A549 (cell line): ENCODE measurements at regions not wholly inside any gene's neighbourhood (a gene's known extent, or its start where the extent isn't known, plus 50 kb on each side); places are given as distances from the start of the nearest gene placed in this dataset.
A peak's percentile ranks its signal among the peaks of the same experiment; 100 is the strongest.

Experiments used
- ATAC-seq, 2 experiments: fragments of 200-7000 bp in 1 of 2; fragments of >200 bp in 1 of 2; cut with Nextera tagmentation in 1 of 2; cut with Tn5 transposase in 1 of 2; 3 replicates each; pipeline versions ENCODE4 v1.8.0 to v1.9.1; 2018 to 2020; ENCODE audit warnings: mild to moderate bottlenecking in 1 of 2, moderate library complexity in 1 of 2
- CTCF ChIA-PET: fragments of 300-600 bp; sonication (Branson Sonifier 250); formaldehyde crosslinking; extraction: SDS; loops from one replicate; lab custom pipeline; 2021; ENCODE audit warnings: antibody characterized with exemption, inconsistent platforms; lab: Yijun Ruan, JAX
- POLR2A ChIA-PET: fragments of 350-600 bp; formaldehyde crosslinking; extraction: SDS; loops from one replicate; lab custom pipeline; 2021; ENCODE audit warnings: antibody characterized with exemption, inconsistent platforms; lab: Yijun Ruan, JAX
- DNase-seq, 2 experiments: peaks; one replicate each; pipeline versions ENCODE4 v3.0.0 to v3.0.0-alpha.2; 2011 to 2016; ENCODE audit warnings: low read depth in 1 of 2, low spot score in 1 of 2
- FAIRE-seq: peaks from 2 replicates; lab custom pipeline; 2011; peaks lifted over from hg19 to GRCh38; lab: Jason Lieb, UNC
- H3K27ac ChIP-seq, 2 experiments: fragments of >200 bp; sonication (Bioruptor Twin); formaldehyde crosslinking; 3 replicates each; pipeline ENCODE4 v1.5.1; 2016 to 2017
- H3K4me1 ChIP-seq: fragments of >200 bp; sonication (Bioruptor Twin); formaldehyde crosslinking; 3 replicates; pipeline ENCODE4 v1.6.1; 2016
- H3K4me2 ChIP-seq: fragments of >200 bp; sonication (Bioruptor Twin); formaldehyde crosslinking; 3 replicates; pipeline ENCODE4 v1.6.1; 2016
- H3K4me3 ChIP-seq: fragments of >200 bp; sonication (Bioruptor Twin); formaldehyde crosslinking; 3 replicates; pipeline ENCODE4 v1.5.1; 2016
- H3K9me3 ChIP-seq: fragments of >200 bp; sonication (Bioruptor Twin); formaldehyde crosslinking; 3 replicates; pipeline ENCODE4 v1.6.1; 2016
- CBX2 ChIP-seq: fragments of 200-600 bp; sonication (generic); IDR thresholded peaks from 2 replicates; pipeline ENCODE4 v1.6.1; 2016; ENCODE audit warnings: low read depth, mild to moderate bottlenecking, borderline replicate concordance
- CBX8 ChIP-seq: fragments of 200-600 bp; sonication (generic); IDR thresholded peaks from 2 replicates; pipeline ENCODE4 v1.6.1; 2016
- EHF ChIP-seq: fragments of 250-450 bp; sonication (Bioruptor Pico); IDR thresholded peaks from 2 replicates; pipeline ENCODE4 v1.5.0; 2020; ENCODE audit warnings: mild to moderate bottlenecking
- FOSB ChIP-seq: fragments of 250-450 bp; sonication (Bioruptor Pico); IDR thresholded peaks from 2 replicates; pipeline ENCODE4 v1.5.0; 2020; ENCODE audit warnings: mild to moderate bottlenecking, moderate library complexity
- FOXS1 ChIP-seq: fragments of 250-450 bp; sonication (Bioruptor Pico); IDR thresholded peaks from 2 replicates; pipeline ENCODE4 v1.5.0; 2020; ENCODE audit warnings: mild to moderate bottlenecking, moderate library complexity
- HOXB13 ChIP-seq: fragments of 250-450 bp; sonication (Bioruptor Pico); IDR thresholded peaks from 2 replicates; pipeline ENCODE4 v1.5.0; 2020; ENCODE audit warnings: low read depth, mild to moderate bottlenecking, moderate library complexity
- KDM1A ChIP-seq: fragments of 200-600 bp; sonication (generic); IDR thresholded peaks from 2 replicates; pipeline ENCODE4 v1.6.1; 2016; ENCODE audit warnings: low read depth, mild to moderate bottlenecking
- KDM5A ChIP-seq: fragments of 200-600 bp; sonication (generic); IDR thresholded peaks from 2 replicates; pipeline ENCODE4 v1.6.1; 2016; ENCODE audit warnings: antibody characterized with exemption, mild to moderate bottlenecking
- MAFK ChIP-seq: fragments of 450-650 bp; IDR thresholded peaks from 2 replicates; pipeline ENCODE4 v1.6.1; 2014; ENCODE audit not compliant: partially characterized antibody
- MAZ ChIP-seq: fragments of 150-350 bp; IDR thresholded peaks from 2 replicates; pipeline ENCODE4 v1.6.1; 2014; ENCODE audit warnings: antibody characterized with exemption, low read depth, low read length, borderline replicate concordance
- MYC ChIP-seq: IDR thresholded peaks from 2 replicates; pipeline ENCODE4 v1.6.1; 2012; ENCODE audit warnings: mild to moderate bottlenecking, inconsistent platforms, low read length, improper control_type of control experiment, borderline replicate concordance
- NFE2L2 ChIP-seq: fragments of 150-350 bp; conservative IDR thresholded peaks from 2 replicates; pipeline ENCODE4 v1.6.1; 2014; ENCODE audit warnings: low read length
- NPAS2 ChIP-seq: fragments of 250-450 bp; sonication (Bioruptor Pico); IDR thresholded peaks from 2 replicates; pipeline ENCODE4 v1.8.0; 2022; ENCODE audit warnings: mild to moderate bottlenecking, moderate library complexity, borderline replicate concordance
- NR3C1 ChIP-seq: fragments of >200 bp; sonication (Bioruptor Twin); formaldehyde crosslinking; IDR thresholded peaks from 3 replicates; pipeline ENCODE4 v1.6.1; 2017
- POLR2A ChIP-seq: IDR thresholded peaks from 2 replicates; pipeline ENCODE4 v1.6.1; 2012; ENCODE audit warnings: mild to moderate bottlenecking, low read length
- RCOR1 ChIP-seq: fragments of 150-350 bp; IDR thresholded peaks from 2 replicates; pipeline ENCODE4 v1.6.1; 2014; ENCODE audit warnings: antibody characterized with exemption, low read length, low read depth
- RFX5 ChIP-seq: fragments of 450-650 bp; IDR thresholded peaks from 2 replicates; pipeline ENCODE4 v1.7.1; 2014; ENCODE audit warnings: antibody characterized with exemption, mild to moderate bottlenecking, moderate library complexity
- RNF2 ChIP-seq: fragments of 200-600 bp; sonication (generic); IDR thresholded peaks from 2 replicates; pipeline ENCODE4 v1.6.1; 2016; ENCODE audit warnings: low read depth, mild to moderate bottlenecking, antibody characterized with exemption, moderate library complexity, borderline replicate concordance
- SMC3 ChIP-seq: fragments of >200 bp; sonication (Bioruptor Twin); formaldehyde crosslinking; IDR thresholded peaks from 3 replicates; pipeline ENCODE4 v1.6.1; 2018; ENCODE audit warnings: inconsistent platforms
- SREBF2 ChIP-seq: fragments of 450-650 bp; IDR thresholded peaks from 2 replicates; pipeline ENCODE4 v1.6.1; 2014; ENCODE audit warnings: mild to moderate bottlenecking, moderate library complexity
- ZFP36 ChIP-seq: fragments of 450-650 bp; IDR thresholded peaks from 2 replicates; pipeline ENCODE4 v1.6.1; 2014; ENCODE audit warnings: borderline replicate concordance; ENCODE audit not compliant: partially characterized antibody
- WGBS: methylation state at CpG from one replicate; pipeline ENCODE4 v1.1.6; 2017; ENCODE audit errors: missing lambda C conversion rate; 5-methylcytosine and 5-hydroxymethylcytosine counted together
- TF ChIP-seq, protein P1 (sequence below): fragments of 200-600 bp; sonication (generic); IDR thresholded peaks from 2 replicates; pipeline ENCODE4 v1.6.1; 2016; ENCODE audit warnings: antibody characterized with exemption, mild to moderate bottlenecking, moderate library complexity
- TF ChIP-seq, protein P2 (sequence below): IDR thresholded peaks from 2 replicates; pipeline ENCODE4 v1.6.1; 2012
- TF ChIP-seq, protein P3 (sequence below): fragments of >200 bp; sonication (Bioruptor Twin); formaldehyde crosslinking; IDR thresholded peaks from 2 replicates; pipeline ENCODE4 v1.6.1; 2016
- TF ChIP-seq, protein P4 (sequence below): IDR thresholded peaks from 2 replicates; pipeline ENCODE4 v1.6.1; 2012

DNA sequence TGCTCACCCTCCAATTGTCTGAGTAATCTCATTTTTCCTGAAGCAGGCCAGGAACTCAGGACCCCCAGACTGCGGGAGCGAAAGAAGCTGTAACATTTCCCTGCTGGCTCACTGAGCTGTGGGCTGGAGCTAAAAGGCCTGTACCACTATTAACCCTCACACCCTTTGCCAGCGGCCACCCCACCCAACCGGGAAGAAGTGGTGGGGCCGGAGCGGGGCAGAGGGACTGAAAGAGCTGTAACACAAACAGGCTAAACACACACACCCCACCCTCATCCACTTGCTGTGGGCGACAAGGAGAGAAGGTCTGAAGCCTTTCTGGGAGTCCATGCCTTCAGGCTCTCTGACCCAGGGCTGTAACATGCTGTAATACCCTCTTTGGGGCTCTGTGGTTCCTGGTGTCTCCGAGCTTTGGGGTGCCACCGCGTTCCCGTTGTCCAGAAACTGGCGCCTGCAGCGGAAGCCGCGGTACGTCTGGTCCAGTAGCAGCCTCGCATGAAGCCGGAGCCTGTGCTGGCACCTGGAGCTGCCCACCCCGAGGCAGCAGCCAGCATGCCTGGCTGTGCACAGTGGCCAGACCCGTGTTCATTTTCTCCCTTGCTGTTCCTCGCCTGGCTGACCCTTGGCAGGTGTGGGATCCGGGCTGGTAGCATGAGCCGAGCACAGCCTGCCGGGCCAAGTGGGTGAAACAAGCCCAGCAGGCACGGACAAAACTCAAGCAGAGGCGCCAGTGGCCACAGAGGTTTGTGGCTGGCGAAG is 345.5 kb upstream of the MGAT4C start (continued):
- no peak for TF ChIP-seq CBX8
- TF ChIP-seq NFE2L2 = no peak
- TF ChIP-seq SMC3 = no peak
- TF ChIP-seq MAZ = no peak
- no peak for TF ChIP-seq RCOR1
- TF ChIP-seq SREBF2 = no peak
- no peak for TF ChIP-seq KDM1A
- TF ChIP-seq FOSB (CRISPR knock-in tag) = no peak
- no peak for TF ChIP-seq EHF (CRISPR knock-in tag)

DNA sequence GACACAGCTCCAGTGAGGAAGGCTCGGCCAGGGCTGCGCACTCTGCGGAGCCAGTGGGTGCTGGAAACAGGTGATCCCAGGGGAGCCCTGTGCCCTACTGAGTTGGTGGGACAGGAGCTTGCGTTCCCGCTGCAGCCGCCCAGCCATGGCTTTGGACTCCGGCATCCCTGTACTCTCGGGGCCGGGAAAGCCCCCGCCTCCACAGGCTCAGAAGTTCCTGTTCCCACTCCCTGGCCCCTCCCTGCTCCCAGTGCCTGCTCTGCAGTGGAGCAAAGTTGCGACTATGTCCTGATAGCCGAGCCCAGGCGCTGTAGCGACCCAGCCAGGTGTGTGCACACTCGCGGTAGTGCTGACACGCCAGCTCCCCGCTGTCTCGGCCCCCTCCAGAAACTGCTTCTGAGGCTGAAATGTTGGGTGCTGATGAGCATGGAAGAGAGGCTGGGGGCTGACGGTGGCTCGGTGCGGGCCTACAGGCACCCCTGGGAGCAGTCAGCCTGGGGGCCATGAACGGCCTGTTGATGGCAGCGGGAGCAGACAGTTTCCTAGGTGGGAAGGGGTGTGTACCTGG is 344.6 kb upstream of the MGAT4C start:
- H3K4me3 ChIP-seq = no peak overlapping the region
- no peak overlapping the region for H3K27ac ChIP-seq
- no peaks in the 10 kb centered on the region for H3K4me1 ChIP-seq
- DNase-seq = no peak
- 94% methylated on average over 23 of the region's 24 CpGs for WGBS
- ChIA-PET CTCF (no interaction called here), POLR2A (no interaction called here)
- ATAC-seq = no peak
- FAIRE-seq = no peak
- no peak for TF ChIP-seq MAZ
- TF ChIP-seq, protein P1, sequence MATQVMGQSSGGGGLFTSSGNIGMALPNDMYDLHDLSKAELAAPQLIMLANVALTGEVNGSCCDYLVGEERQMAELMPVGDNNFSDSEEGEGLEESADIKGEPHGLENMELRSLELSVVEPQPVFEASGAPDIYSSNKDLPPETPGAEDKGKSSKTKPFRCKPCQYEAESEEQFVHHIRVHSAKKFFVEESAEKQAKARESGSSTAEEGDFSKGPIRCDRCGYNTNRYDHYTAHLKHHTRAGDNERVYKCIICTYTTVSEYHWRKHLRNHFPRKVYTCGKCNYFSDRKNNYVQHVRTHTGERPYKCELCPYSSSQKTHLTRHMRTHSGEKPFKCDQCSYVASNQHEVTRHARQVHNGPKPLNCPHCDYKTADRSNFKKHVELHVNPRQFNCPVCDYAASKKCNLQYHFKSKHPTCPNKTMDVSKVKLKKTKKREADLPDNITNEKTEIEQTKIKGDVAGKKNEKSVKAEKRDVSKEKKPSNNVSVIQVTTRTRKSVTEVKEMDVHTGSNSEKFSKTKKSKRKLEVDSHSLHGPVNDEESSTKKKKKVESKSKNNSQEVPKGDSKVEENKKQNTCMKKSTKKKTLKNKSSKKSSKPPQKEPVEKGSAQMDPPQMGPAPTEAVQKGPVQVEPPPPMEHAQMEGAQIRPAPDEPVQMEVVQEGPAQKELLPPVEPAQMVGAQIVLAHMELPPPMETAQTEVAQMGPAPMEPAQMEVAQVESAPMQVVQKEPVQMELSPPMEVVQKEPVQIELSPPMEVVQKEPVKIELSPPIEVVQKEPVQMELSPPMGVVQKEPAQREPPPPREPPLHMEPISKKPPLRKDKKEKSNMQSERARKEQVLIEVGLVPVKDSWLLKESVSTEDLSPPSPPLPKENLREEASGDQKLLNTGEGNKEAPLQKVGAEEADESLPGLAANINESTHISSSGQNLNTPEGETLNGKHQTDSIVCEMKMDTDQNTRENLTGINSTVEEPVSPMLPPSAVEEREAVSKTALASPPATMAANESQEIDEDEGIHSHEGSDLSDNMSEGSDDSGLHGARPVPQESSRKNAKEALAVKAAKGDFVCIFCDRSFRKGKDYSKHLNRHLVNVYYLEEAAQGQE = no peak
- no peak for TF ChIP-seq CBX2
- TF ChIP-seq, protein P2, sequence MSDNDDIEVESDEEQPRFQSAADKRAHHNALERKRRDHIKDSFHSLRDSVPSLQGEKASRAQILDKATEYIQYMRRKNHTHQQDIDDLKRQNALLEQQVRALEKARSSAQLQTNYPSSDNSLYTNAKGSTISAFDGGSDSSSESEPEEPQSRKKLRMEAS = no peak
- TF ChIP-seq KDM5A = no peak
- no peak for TF ChIP-seq RNF2
- TF ChIP-seq, protein P3, sequence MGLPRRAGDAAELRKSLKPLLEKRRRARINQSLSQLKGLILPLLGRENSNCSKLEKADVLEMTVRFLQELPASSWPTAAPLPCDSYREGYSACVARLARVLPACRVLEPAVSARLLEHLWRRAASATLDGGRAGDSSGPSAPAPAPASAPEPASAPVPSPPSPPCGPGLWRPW = no peak
- no peak for TF ChIP-seq HOXB13 (CRISPR knock-in tag)
- no peak for TF ChIP-seq ZFP36
- TF ChIP-seq POLR2A = no peak
- TF ChIP-seq FOXS1 = no peak
- TF ChIP-seq, protein P4, sequence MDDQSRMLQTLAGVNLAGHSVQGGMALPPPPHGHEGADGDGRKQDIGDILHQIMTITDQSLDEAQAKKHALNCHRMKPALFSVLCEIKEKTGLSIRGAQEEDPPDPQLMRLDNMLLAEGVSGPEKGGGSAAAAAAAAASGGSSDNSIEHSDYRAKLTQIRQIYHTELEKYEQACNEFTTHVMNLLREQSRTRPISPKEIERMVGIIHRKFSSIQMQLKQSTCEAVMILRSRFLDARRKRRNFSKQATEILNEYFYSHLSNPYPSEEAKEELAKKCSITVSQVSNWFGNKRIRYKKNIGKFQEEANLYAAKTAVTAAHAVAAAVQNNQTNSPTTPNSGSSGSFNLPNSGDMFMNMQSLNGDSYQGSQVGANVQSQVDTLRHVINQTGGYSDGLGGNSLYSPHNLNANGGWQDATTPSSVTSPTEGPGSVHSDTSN = no peak
- no peak for TF ChIP-seq MYC
- no peak overlapping the region for H3K4me2 ChIP-seq
- H3K9me3 ChIP-seq = no peaks in the 10 kb centered on the region

DNA sequence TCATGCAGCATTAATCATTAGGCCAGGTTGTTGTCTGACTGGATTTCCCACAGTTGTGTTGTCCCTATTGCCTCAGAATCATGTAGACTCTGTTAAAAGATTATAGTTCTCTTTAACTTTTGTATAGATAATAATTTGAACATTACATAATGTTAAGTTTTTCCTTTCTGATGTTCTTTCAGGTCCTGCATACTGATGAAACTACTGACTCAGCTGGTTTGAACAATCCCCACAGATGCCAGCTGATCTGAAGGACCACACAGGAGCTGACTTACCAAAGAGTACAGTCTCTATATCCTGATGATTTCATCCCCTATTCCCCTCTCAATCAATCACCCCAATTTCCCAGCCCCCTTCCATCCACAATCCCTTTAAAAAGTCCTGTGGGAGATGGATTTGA is 341.2 kb upstream of the MGAT4C start:
- CTCF ChIA-PET = no interaction called here
- no peak for TF ChIP-seq POLR2A
- TF ChIP-seq NR3C1 = no peak
- no peak for TF ChIP-seq NPAS2 (CRISPR knock-in tag)
- no peak for TF ChIP-seq RFX5
- TF ChIP-seq MAFK = peak; percentile 60
- FAIRE-seq = no peak

More for the DNA sequence above, 341.2 kb upstream of the MGAT4C start:
- H3K27ac ChIP-seq = no peak overlapping the region
- POLR2A ChIA-PET = no interaction called here
- H3K9me3 ChIP-seq = no peaks in the 10 kb centered on the region
- H3K4me2 ChIP-seq = no peak overlapping the region
- H3K4me3 ChIP-seq = no peak overlapping the region
- no peak for DNase-seq
- no peak for ATAC-seq
- H3K4me1 ChIP-seq = no peaks in the 10 kb centered on the region
